Mucosa of descending colon (tissue), 3 donors: ENCODE measurements at regions not wholly inside any gene's neighbourhood (a gene's known extent, or its start where the extent isn't known, plus 50 kb on each side); places are given as distances from the start of the nearest gene placed in this dataset.
A peak's percentile ranks its signal among the peaks of the same experiment; 100 is the strongest.

Experiments used
- ATAC-seq: fragments of 200-7000 bp; cut with Tn5 transposase; one replicate; pipeline ENCODE4 v1.9.1; 2020; ENCODE audit warnings: mild to moderate bottlenecking, moderate library complexity
- DNase-seq, 3 donors: peaks; one replicate each; pipeline ENCODE4 v3.0.0-alpha.2; 2020
- H3K36me3 ChIP-seq: fragments of 200-600 bp; one replicate; pipeline ENCODE4 v1.8.0; 2021; ENCODE audit warnings: low read depth, mild to moderate bottlenecking
- H3K4me1 ChIP-seq: fragments of 200-600 bp; one replicate; pipeline ENCODE4 v1.8.0; 2021; ENCODE audit warnings: low read depth, mild to moderate bottlenecking
- H3K4me3 ChIP-seq: fragments of 200-600 bp; one replicate; pipeline ENCODE4 v1.8.0; 2021; ENCODE audit warnings: mild to moderate bottlenecking
- H3K9me3 ChIP-seq: fragments of 200-600 bp; one replicate; pipeline ENCODE4 v1.8.0; 2021; ENCODE audit warnings: mild to moderate bottlenecking
- intact Hi-C, 2 donors: fragments of 100-400 bp; cut with DNase I in 1 of 2; cut with micrococcal nuclease in 1 of 2; formaldehyde crosslinking; loops; one replicate each; pipeline versions ENCODE4 v1.11.0 to v1.11.1; 2022; cut with DNase I, micrococcal nuclease
- TF ChIP-seq, protein P1 (sequence below): fragments of 200-600 bp; IDR thresholded peaks from one replicate; pipeline ENCODE4 v1.8.0; 2022; ENCODE audit warnings: antibody characterized with exemption, mild to moderate bottlenecking
- donor health status: DM: no; HTN: no; CAD: no; lungs with moderate emphysema.
- donor health status: DM: no; HTN: no; CAD: no.
- donor health status: DM: no; HTN: yes; CAD: no.

DNA sequence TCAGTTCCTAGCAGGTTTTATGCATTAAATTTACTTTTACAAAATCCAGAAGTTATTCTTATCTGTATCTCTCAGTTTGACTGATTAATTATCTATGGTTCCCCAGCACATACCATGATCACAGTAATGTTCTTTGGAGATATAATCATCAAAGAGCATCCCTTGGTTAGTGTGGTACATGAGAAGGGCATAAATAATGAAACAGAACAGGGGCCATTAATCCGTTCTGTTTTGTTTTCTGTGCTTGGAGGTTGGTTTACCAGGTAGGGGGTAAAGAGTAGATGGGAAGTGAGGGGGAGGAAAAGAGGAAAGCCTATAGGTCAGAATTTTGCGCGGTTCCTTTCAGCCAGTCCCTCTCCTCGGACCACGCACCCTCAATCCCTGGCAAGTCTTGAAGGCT is 718.7 kb upstream of the TENM3 start:
- intact Hi-C loops, result loop anchor here in 1 of 2 donors (10.0 kb wide), 1 partner anchor 220 kb away; no protein-coding TSS in a partner anchor

DNA sequence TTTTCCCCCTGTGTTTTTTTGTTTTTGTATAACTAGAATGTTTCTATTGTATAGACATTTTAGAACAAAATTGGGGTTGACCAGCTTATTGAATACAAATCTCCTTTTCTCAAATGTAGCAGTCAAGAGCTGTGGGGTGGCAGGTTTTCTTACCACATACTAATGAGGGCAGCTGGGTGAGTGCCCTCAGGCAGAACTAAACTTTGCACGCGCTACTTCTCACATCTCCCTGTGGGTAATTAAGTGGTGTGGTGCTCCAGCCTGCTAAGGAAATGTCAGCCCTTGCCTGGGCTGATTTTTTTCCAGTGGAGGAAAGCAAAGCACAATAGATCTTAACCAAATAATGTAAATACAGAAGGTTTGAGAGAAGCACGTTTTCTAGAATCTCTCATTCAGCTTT is 717.6 kb upstream of the TENM3 start:
- Histone ChIP-seq H3K36me3 (no peaks in the 10 kb centered on the region), H3K4me3 (no peak overlapping the region), H3K9me3 (no peaks in the 10 kb centered on the region), H3K4me1 (no peaks in the 10 kb centered on the region)
- intact Hi-C loops, result loop anchor here in 1 of 2 donors (10.0 kb wide), 1 partner anchor 221 kb away; no protein-coding TSS in a partner anchor
- no peak for ATAC-seq
- TF ChIP-seq, protein P1, sequence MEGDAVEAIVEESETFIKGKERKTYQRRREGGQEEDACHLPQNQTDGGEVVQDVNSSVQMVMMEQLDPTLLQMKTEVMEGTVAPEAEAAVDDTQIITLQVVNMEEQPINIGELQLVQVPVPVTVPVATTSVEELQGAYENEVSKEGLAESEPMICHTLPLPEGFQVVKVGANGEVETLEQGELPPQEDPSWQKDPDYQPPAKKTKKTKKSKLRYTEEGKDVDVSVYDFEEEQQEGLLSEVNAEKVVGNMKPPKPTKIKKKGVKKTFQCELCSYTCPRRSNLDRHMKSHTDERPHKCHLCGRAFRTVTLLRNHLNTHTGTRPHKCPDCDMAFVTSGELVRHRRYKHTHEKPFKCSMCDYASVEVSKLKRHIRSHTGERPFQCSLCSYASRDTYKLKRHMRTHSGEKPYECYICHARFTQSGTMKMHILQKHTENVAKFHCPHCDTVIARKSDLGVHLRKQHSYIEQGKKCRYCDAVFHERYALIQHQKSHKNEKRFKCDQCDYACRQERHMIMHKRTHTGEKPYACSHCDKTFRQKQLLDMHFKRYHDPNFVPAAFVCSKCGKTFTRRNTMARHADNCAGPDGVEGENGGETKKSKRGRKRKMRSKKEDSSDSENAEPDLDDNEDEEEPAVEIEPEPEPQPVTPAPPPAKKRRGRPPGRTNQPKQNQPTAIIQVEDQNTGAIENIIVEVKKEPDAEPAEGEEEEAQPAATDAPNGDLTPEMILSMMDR, result no peak
- no peak for DNase-seq

More for the DNA sequence above, 718.7 kb upstream of the TENM3 start:
- no peaks in the 10 kb centered on the region for H3K4me1 ChIP-seq
- DNase-seq (no peak), ATAC-seq (no peak)
- H3K36me3 ChIP-seq, result no peaks in the 10 kb centered on the region
- no peaks in the 10 kb centered on the region for H3K9me3 ChIP-seq
- H3K4me3 ChIP-seq, result no peak overlapping the region
- TF ChIP-seq, protein P1, result no peak

DNA sequence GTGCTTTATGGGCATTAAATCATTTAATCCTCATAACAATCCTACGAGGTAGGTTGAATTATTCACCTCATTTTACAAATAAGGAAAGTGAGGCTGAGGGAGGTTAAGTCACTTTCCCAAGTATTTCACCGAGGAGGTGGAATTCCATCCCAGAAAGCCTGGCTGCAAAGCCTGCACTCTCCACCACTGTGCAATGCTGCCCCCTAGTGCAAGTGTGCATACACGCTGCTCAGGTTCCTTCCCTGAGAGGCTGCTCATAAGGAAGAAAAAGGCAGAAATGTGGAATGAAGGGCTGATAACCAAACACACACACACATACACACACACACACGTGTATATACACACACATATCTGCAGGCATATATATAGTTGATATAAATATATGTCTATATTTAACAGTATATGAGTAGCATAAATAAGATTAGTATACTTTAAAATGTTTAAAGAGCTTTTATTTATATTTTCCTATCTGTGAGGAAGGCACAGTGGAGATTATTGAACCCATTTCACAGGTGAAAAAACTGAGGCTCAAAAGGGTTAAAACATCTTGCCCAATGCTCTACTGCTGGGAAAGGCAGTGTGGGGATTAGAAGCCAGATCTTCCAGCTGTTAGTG is 714.5 kb upstream of the TENM3 start:
- ATAC-seq (peak; percentile 98), DNase-seq (peak; percentile 61 to 84 (median 82))
- intact Hi-C loops, result loop anchor here (2.0 to 10.0 kb wide), 2 partner anchors 224 to 386 kb away; no protein-coding TSS in a partner anchor
- Histone ChIP-seq H3K9me3 (no peaks in the 10 kb centered on the region), H3K4me1 (no peaks in the 10 kb centered on the region), H3K4me3 (no peak overlapping the region), H3K36me3 (no peaks in the 10 kb centered on the region)
- TF ChIP-seq, protein P1, result peak; percentile 69

DNA sequence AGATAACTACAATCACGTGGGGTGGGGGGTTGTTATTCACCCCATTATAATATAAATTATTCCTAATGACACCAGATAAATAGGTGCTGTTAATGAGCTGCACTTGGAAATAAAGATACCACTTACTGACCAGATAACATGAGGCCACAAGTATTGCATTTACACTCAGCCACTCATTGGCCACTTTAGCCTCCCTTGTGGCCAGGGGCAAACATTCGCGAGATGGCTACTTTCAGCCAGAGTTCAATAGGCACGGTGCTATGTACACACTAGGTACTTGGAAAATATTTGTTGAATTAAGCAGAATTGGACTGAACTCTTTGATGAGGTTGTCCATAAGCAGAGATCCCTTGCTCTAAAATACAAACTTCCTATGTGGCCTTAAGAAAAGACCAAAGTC is 713.7 kb upstream of the TENM3 start:
- no peaks in the 10 kb centered on the region for H3K4me1 ChIP-seq
- intact Hi-C loops, result loop anchor here (2.0 to 10.0 kb wide), 2 partner anchors 225 to 387 kb away; no protein-coding TSS in a partner anchor
- no peaks in the 10 kb centered on the region for H3K36me3 ChIP-seq
- no peaks in the 10 kb centered on the region for H3K9me3 ChIP-seq
- TF ChIP-seq, protein P1, result no peak
- H3K4me3 ChIP-seq, result no peak overlapping the region
- ATAC-seq (no peak), DNase-seq (no peak)

DNA sequence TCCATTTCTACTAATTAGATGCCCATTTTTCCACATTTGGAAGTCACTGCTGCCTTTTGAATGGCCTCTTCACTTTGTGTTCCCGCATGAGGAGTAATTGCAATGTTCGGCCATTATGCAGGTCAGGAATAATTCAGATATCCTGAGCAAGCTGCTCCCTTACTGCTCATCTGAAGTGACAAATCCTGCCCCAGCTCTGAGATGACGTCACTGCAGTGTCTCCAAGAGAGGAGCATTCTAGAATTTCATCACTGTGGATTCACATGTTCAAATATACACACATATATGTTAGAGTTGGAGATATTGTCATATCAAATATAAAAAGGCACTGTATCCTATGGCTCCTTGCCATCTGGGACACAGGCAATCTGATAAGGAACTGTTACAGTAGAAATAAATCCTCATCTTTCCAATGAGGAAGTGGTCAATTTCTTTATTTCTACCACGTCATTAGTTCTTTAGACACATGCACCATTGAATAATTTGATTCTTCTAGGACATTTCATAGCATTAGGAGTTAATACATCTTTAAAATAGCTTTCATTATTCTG is 706.9 kb upstream of the TENM3 start:
- DNase-seq, result peak in 1 of 3 donors; percentile 73
- no peaks in the 10 kb centered on the region for H3K9me3 ChIP-seq
- TF ChIP-seq, protein P1, result no peak
- peak; percentile 59 for ATAC-seq
- H3K4me3 ChIP-seq, result no peak overlapping the region
- no peaks in the 10 kb centered on the region for H3K36me3 ChIP-seq
- intact Hi-C loops, result no loop called here
- H3K4me1 ChIP-seq, result peaks cover 11% of the 10 kb centered on the region
